Parathyroid adenoma (tissue), 2 donors: ENCODE measurements at regions not wholly inside any gene's neighbourhood (a gene's known extent, or its start where the extent isn't known, plus 50 kb on each side); places are given as distances from the start of the nearest gene placed in this dataset.

Experiments
- H2AFZ ChIP-seq: fragments of 300-600 bp; sonication (generic); one replicate; pipeline ENCODE4 v1.7.0; 2017; ENCODE audit warnings: antibody characterized with exemption, mild to moderate bottlenecking
- H3K27ac ChIP-seq: fragments of 300-600 bp; sonication (generic); one replicate; pipeline ENCODE4 v1.7.0; 2017
- H3K27me3 ChIP-seq: fragments of 300-600 bp; sonication (generic); one replicate; pipeline ENCODE4 v1.7.0; 2017; ENCODE audit warnings: low read length; ENCODE audit not compliant: control insufficient read depth, insufficient read depth
- H3K36me3 ChIP-seq: fragments of 300-600 bp; sonication (generic); one replicate; pipeline ENCODE4 v1.7.0; 2017; ENCODE audit warnings: low read length; ENCODE audit not compliant: control insufficient read depth, insufficient read depth
- H3K4me1 ChIP-seq: fragments of 300-600 bp; sonication (generic); one replicate; pipeline ENCODE4 v1.7.0; 2017; ENCODE audit warnings: control low read depth
- H3K4me2 ChIP-seq: fragments of 300-600 bp; sonication (generic); one replicate; pipeline ENCODE4 v1.7.0; 2017; ENCODE audit warnings: low read length
- H3K4me3 ChIP-seq: fragments of 300-600 bp; sonication (generic); one replicate; pipeline ENCODE4 v1.7.0; 2017; ENCODE audit warnings: low read depth, low read length
- H3K79me2 ChIP-seq: fragments of 300-600 bp; sonication (generic); one replicate; pipeline ENCODE4 v1.7.0; 2017; ENCODE audit warnings: control low read depth
- H3K9ac ChIP-seq: fragments of 300-600 bp; sonication (generic); one replicate; pipeline ENCODE4 v1.7.0; 2017; ENCODE audit warnings: mild to moderate bottlenecking
- H3K9me3 ChIP-seq: fragments of 300-600 bp; sonication (generic); one replicate; pipeline ENCODE4 v1.7.0; 2017; ENCODE audit warnings: low read length; ENCODE audit not compliant: control insufficient read depth
- CTCF ChIP-seq: fragments of 300-600 bp; sonication (generic); IDR thresholded peaks from one replicate; pipeline ENCODE4 v1.7.0; 2017; ENCODE audit warnings: antibody characterized with exemption, mild to moderate bottlenecking
- donor health status: primary hyperparathyroidism.

- no peaks in the 10 kb centered on the region for H3K9me3 ChIP-seq
- no peaks in the 10 kb centered on the region for H3K79me2 ChIP-seq
- no peaks in the 10 kb centered on the region for H3K36me3 ChIP-seq
- H3K9ac ChIP-seq: no peak overlapping the region
- no peak for TF ChIP-seq CTCF
- no peak overlapping the region for H3K4me2 ChIP-seq
- no peaks in the 10 kb centered on the region for H3K27me3 ChIP-seq
- no peak overlapping the region for H2AFZ ChIP-seq
- H3K27ac ChIP-seq: no peak overlapping the region
- no peaks in the 10 kb centered on the region for H3K4me1 ChIP-seq
- no peak overlapping the region for H3K4me3 ChIP-seq
Measured at GRCh38 chr20:55456316-55456940, 548.9 kb downstream of the CBLN4 start.

GRCh38 chr20:55449091-55449490 lies 556.2 kb downstream of the CBLN4 start:
- Histone ChIP-seq H3K9me3 (no peaks in the 10 kb centered on the region), H2AFZ (no peak overlapping the region), H3K27ac (no peak overlapping the region), H3K9ac (no peak overlapping the region), H3K4me1 (no peaks in the 10 kb centered on the region), H3K79me2 (no peaks in the 10 kb centered on the region), H3K36me3 (no peaks in the 10 kb centered on the region), H3K27me3 (no peaks in the 10 kb centered on the region), H3K4me2 (no peak overlapping the region), H3K4me3 (no peak overlapping the region)
- TF ChIP-seq CTCF: no peak

GRCh38 chr20:55446301-55446700 lies 559.0 kb downstream of the CBLN4 start:
- Histone ChIP-seq H3K9me3 (no peaks in the 10 kb centered on the region), H3K9ac (no peak overlapping the region), H3K4me2 (no peak overlapping the region), H3K27ac (no peak overlapping the region), H3K36me3 (no peaks in the 10 kb centered on the region), H3K4me3 (no peak overlapping the region), H3K79me2 (no peaks in the 10 kb centered on the region), H3K4me1 (no peaks in the 10 kb centered on the region), H2AFZ (no peak overlapping the region), H3K27me3 (no peaks in the 10 kb centered on the region)
- TF ChIP-seq CTCF: no peak

GRCh38 chr20:55439070-55439469 lies 566.2 kb downstream of the CBLN4 start:
- Histone ChIP-seq H3K36me3 (no peaks in the 10 kb centered on the region), H3K4me1 (no peaks in the 10 kb centered on the region), H3K79me2 (no peaks in the 10 kb centered on the region), H3K9me3 (no peaks in the 10 kb centered on the region), H3K4me3 (no peak overlapping the region), H3K4me2 (no peak overlapping the region), H2AFZ (no peak overlapping the region), H3K27ac (no peak overlapping the region), H3K9ac (no peak overlapping the region), H3K27me3 (no peaks in the 10 kb centered on the region)
- no peak for TF ChIP-seq CTCF

- Histone ChIP-seq H2AFZ (no peak overlapping the region), H3K4me2 (no peak overlapping the region), H3K36me3 (no peaks in the 10 kb centered on the region), H3K9me3 (no peaks in the 10 kb centered on the region), H3K79me2 (no peaks in the 10 kb centered on the region), H3K4me3 (no peak overlapping the region), H3K27ac (no peak overlapping the region), H3K27me3 (no peaks in the 10 kb centered on the region), H3K9ac (no peak overlapping the region), H3K4me1 (no peaks in the 10 kb centered on the region)
- no peak for TF ChIP-seq CTCF
Measured at GRCh38 chr20:55437798-55438415, 567.4 kb downstream of the CBLN4 start.
